ENCODE measurements at regions not wholly inside any gene's neighbourhood (a gene's known extent, or its start where the extent isn't known, plus 50 kb on each side); places are given as distances from the start of the nearest gene placed in this dataset.

- no peak overlapping the region for H3K4me3 ChIP-seq
- FAIRE-seq = no peak
Observed at GRCh38 chr10:113475381-113475807, 77.5 kb upstream of the HABP2 start.

More at GRCh38 chr10:113475381-113475807, 77.5 kb upstream of the HABP2 start:
- H3K79me2 ChIP-seq (ENCODE audit: control insufficient read depth, insufficient read depth, low read length) = no peaks in the 10 kb centered on the region
- intact Hi-C loops (cut with micrococcal nuclease) (no loop called here), in situ Hi-C loops (cut with MboI) (no loop called here)
- no peaks in the 10 kb centered on the region for H3K4me1 ChIP-seq (replicated peaks in 1 of 2; ENCODE audit: control insufficient read depth in 2 of 2, insufficient read depth in 2 of 2, low read length in 2 of 2)
- CTCF ChIA-PET (ENCODE audit: low intra/inter-chr PET ratio) = no interaction called here
- H3K9ac ChIP-seq (ENCODE audit: insufficient read depth in 1 of 2, low read depth in 2 of 2, low read length in 2 of 2) = no peak overlapping the region
- no peaks in the 10 kb centered on the region for H3K36me3 ChIP-seq (ENCODE audit: control insufficient read depth, insufficient read depth, low read length)
- POLR2A ChIA-PET = interaction anchor here (0.6 to 0.8 kb wide), 2 partner anchors 21 to 174 kb away, joined by 3 read pairs; no protein-coding TSS in a partner anchor
- 3% methylated on average over 4 of the region's 4 CpGs for WGBS (ENCODE audit: insufficient coverage, low coverage, missing lambda C conversion rate)
- H3K27me3 ChIP-seq (ENCODE audit: control insufficient read depth in 2 of 2, insufficient read depth in 2 of 2, low read length in 2 of 2) = no peaks in the 10 kb centered on the region; a peak in 1 of 5 replicates
- H3K27ac ChIP-seq (ENCODE audit: extremely low read depth, low read depth, low read length) = no peak overlapping the region
- no peak overlapping the region for H3K4me2 ChIP-seq (ENCODE audit: insufficient read depth, low read length)
- no peaks in the 10 kb centered on the region for H3K9me1 ChIP-seq (ENCODE audit: control insufficient read depth, insufficient read depth, low read length)
- H4K20me1 ChIP-seq (replicated peaks; ENCODE audit: control insufficient read depth, insufficient read depth, low read length) = no peaks in the 10 kb centered on the region
- DNase-seq (ENCODE audit: extremely low read depth in 1 of 4, low spot score in 3 of 4) (no peak), ATAC-seq (no peak)
- H3K9me3 ChIP-seq (replicated peaks; ENCODE audit: control insufficient read depth, insufficient read depth, low read depth, low read length) = no peaks in the 10 kb centered on the region
- TF ChIP-seq MIER1 (IDR thresholded peaks at IDR 0.05; ENCODE audit: low read depth) (no peak), ZNF764 (CRISPR knock-in tag; IDR thresholded peaks at IDR 0.05; ENCODE audit: low read depth) (no peak), YY1 (IDR thresholded peaks at IDR 0.05; ENCODE audit: borderline replicate concordance in 1 of 3, control insufficient read depth in 1 of 3, extremely low read depth in 1 of 3, insufficient read depth in 3 of 3, insufficient read length in 1 of 3, insufficient replicate concordance in 2 of 3, low read depth in 1 of 3, low read length in 2 of 3) (no peak), CBFA2T2 (conservative IDR thresholded peaks at IDR 0.05) (no peak), ILK (tag; IDR thresholded peaks at IDR 0.05; ENCODE audit: borderline replicate concordance, low read depth) (no peak), ZBTB33 (CRISPR knock-in tag; IDR thresholded peaks at IDR 0.05) (no peak), MTF1 (CRISPR knock-in tag; IDR thresholded peaks at IDR 0.05; ENCODE audit: borderline replicate concordance) (no peak), BDP1 (IDR thresholded peaks at IDR 0.05; ENCODE audit: insufficient read depth, insufficient read length) (no peak), ZNF184 (CRISPR knock-in tag; IDR thresholded peaks at IDR 0.05) (no peak), ZNF197 (CRISPR knock-in tag; IDR thresholded peaks at IDR 0.05; ENCODE audit: low read depth) (no peak)
- TF ChIP-seq, protein P1, sequence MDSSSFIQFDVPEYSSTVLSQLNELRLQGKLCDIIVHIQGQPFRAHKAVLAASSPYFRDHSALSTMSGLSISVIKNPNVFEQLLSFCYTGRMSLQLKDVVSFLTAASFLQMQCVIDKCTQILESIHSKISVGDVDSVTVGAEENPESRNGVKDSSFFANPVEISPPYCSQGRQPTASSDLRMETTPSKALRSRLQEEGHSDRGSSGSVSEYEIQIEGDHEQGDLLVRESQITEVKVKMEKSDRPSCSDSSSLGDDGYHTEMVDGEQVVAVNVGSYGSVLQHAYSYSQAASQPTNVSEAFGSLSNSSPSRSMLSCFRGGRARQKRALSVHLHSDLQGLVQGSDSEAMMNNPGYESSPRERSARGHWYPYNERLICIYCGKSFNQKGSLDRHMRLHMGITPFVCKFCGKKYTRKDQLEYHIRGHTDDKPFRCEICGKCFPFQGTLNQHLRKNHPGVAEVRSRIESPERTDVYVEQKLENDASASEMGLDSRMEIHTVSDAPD (CRISPR knock-in tag; IDR thresholded peaks at IDR 0.05) = no peak
- TF ChIP-seq, protein P2, sequence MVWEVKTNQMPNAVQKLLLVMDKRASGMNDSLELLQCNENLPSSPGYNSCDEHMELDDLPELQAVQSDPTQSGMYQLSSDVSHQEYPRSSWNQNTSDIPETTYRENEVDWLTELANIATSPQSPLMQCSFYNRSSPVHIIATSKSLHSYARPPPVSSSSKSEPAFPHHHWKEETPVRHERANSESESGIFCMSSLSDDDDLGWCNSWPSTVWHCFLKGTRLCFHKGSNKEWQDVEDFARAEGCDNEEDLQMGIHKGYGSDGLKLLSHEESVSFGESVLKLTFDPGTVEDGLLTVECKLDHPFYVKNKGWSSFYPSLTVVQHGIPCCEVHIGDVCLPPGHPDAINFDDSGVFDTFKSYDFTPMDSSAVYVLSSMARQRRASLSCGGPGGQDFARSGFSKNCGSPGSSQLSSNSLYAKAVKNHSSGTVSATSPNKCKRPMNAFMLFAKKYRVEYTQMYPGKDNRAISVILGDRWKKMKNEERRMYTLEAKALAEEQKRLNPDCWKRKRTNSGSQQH (CRISPR knock-in tag; IDR thresholded peaks at IDR 0.05) = no peak
- no TSS peak for BruUV-seq (replicated peaks)
- H2AFZ ChIP-seq (ENCODE audit: low read depth, low read length) = no peak overlapping the region

Measured in K562 (cell line).